Lung (tissue), 11 donors: ENCODE measurements at regions not wholly inside any gene's neighbourhood (a gene's known extent, or its start where the extent isn't known, plus 50 kb on each side); places are given as distances from the start of the nearest gene placed in this dataset.

Source experiments
- ATAC-seq: fragments of 200-7000 bp; cut with Tn5 transposase; one replicate; pipeline ENCODE4 v1.9.1; 2020; ENCODE audit warnings: moderate number of reproducible peaks; ENCODE audit not compliant: insufficient read depth, low FRiP score
- DNase-seq, 3 donors: peaks; one replicate each; pipeline ENCODE4 v3.0.0-alpha.2; 2013 to 2017
- H3K27ac ChIP-seq, 2 donors: one replicate each; pipeline ENCODE4 v1.5.1; 2013; ENCODE audit warnings: mild to moderate bottlenecking in 2 of 2, moderate library complexity in 2 of 2, control low read depth in 1 of 2, inconsistent platforms in 1 of 2, low read depth in 1 of 2, low read length in 1 of 2
- H3K27me3 ChIP-seq, 3 donors: one replicate each; pipeline ENCODE4 v1.5.1; 2013; ENCODE audit warnings: low read length in 2 of 3; ENCODE audit not compliant: control insufficient read depth in 3 of 3, insufficient read depth in 3 of 3
- H3K36me3 ChIP-seq, 4 donors: one replicate each; pipeline ENCODE4 v1.5.1; 2013; ENCODE audit warnings: low read length in 4 of 4, mild to moderate bottlenecking in 1 of 4, moderate library complexity in 1 of 4; ENCODE audit not compliant: control insufficient read depth in 4 of 4, insufficient read depth in 4 of 4
- H3K4me1 ChIP-seq, 5 donors: one replicate each; pipeline ENCODE4 v1.5.1; 2013; ENCODE audit warnings: low read length in 5 of 5, mild to moderate bottlenecking in 2 of 5, moderate library complexity in 1 of 5; ENCODE audit not compliant: control insufficient read depth in 5 of 5, insufficient read depth in 5 of 5
- H3K4me3 ChIP-seq: one replicate; pipeline ENCODE4 v1.5.1; 2013; ENCODE audit warnings: mild to moderate bottlenecking, control low read depth, moderate library complexity
- H3K9ac ChIP-seq, 2 donors: one replicate each; pipeline ENCODE4 v1.5.1; 2013; ENCODE audit warnings: low read length in 2 of 2, control low read depth in 1 of 2; ENCODE audit not compliant: insufficient read depth in 1 of 2
- H3K9me3 ChIP-seq, 4 donors: one replicate each; pipeline ENCODE4 v1.5.1; 2013; ENCODE audit warnings: low read length in 3 of 4, mild to moderate bottlenecking in 1 of 4, moderate library complexity in 1 of 4; ENCODE audit not compliant: control insufficient read depth in 4 of 4, insufficient read depth in 3 of 4
- CTCF ChIP-seq: IDR thresholded peaks from 2 replicates; pipeline ENCODE4 v1.5.1; 2012; ENCODE audit warnings: mild to moderate bottlenecking; ENCODE audit errors: control extremely low read depth, extremely low read depth
- WGBS, 2 donors: extraction: QIAGEN DNeasy Blood & Tissue Kit; methylation state at CpG; one replicate each; pipeline ENCODE4 v1.1.7; 2013; 5-methylcytosine and 5-hydroxymethylcytosine counted together
- donor health status: control.
- donor health status: control.
- donor health status: Bipolar disorder and iron deficiency.
- donor health status: healthy.
- donor health status: DM: yes; HTN: yes; CAD: no.

GRCh38 chr1:191564275-191564674 lies 594.0 kb upstream of the RGS18 start:
- Histone ChIP-seq H3K36me3 (no peaks in the 10 kb centered on the region), H3K9ac (no peak overlapping the region), H3K27me3 (no peaks in the 10 kb centered on the region), H3K4me1 (no peaks in the 10 kb centered on the region), H3K9me3 (no peaks in the 10 kb centered on the region), H3K27ac (no peak overlapping the region), H3K4me3 (no peak overlapping the region)
- whole genome bisulfite sequencing, 2 donors = 82 to 93% methylated on average over 2 of the region's 2 CpGs
- TF ChIP-seq CTCF = no peak
- ATAC-seq (no peak), DNase-seq (no peak)

DNA sequence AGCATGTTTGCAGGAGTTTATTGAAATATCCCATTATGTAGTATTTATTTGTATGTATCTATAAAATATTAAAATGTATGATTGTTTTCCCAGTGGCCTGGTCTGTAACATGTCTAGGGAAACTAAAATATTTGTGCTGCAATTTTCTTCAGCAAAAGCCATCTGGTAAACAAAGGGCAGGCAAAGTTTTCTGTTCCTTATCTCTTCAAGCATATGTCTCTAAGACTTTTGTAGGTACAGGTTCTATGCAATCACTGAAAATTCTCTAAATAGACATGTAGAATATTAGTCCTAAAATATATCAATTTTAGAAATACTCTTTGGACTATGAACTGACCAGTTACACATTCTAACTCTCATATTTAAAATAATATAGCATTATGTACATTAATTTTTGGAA lies 585.8 kb upstream of the RGS18 start:
- no peaks in the 10 kb centered on the region for H3K4me1 ChIP-seq
- H3K4me3 ChIP-seq = no peak overlapping the region
- no peak overlapping the region for H3K27ac ChIP-seq
- ATAC-seq = no peak
- TF ChIP-seq CTCF = no peak
- no peaks in the 10 kb centered on the region for H3K36me3 ChIP-seq
- H3K9ac ChIP-seq = no peak overlapping the region
- no peaks in the 10 kb centered on the region for H3K27me3 ChIP-seq
- no peaks in the 10 kb centered on the region for H3K9me3 ChIP-seq
- DNase-seq = no peak

- H3K4me1 ChIP-seq = no peaks in the 10 kb centered on the region
- no peak overlapping the region for H3K9ac ChIP-seq
- ATAC-seq (no peak), DNase-seq (no peak)
- H3K9me3 ChIP-seq = peaks cover 0 to 3% (median 0%) of the 10 kb centered on the region in 4 donors
- no peaks in the 10 kb centered on the region for H3K27me3 ChIP-seq
- TF ChIP-seq CTCF = no peak
- 80 to 88% methylated on average over 3 of the region's 3 CpGs for WGBS, 2 donors
- H3K27ac ChIP-seq = no peak overlapping the region
- no peaks in the 10 kb centered on the region for H3K36me3 ChIP-seq
- H3K4me3 ChIP-seq = no peak overlapping the region
Observed at GRCh38 chr1:191575180-191575579, 583.1 kb upstream of the RGS18 start.

GRCh38 chr1:191575746-191576145 lies 582.5 kb upstream of the RGS18 start:
- Histone ChIP-seq H3K36me3 (no peaks in the 10 kb centered on the region), H3K9me3 (peaks cover 0 to 3% (median 0%) of the 10 kb centered on the region in 4 donors), H3K9ac (no peak overlapping the region), H3K27me3 (no peaks in the 10 kb centered on the region), H3K27ac (no peak overlapping the region), H3K4me3 (no peak overlapping the region), H3K4me1 (no peaks in the 10 kb centered on the region)
- whole genome bisulfite sequencing, 2 donors = 78 to 86% methylated on average over 3 of the region's 3 CpGs
- DNase-seq (no peak), ATAC-seq (no peak)
- no peak for TF ChIP-seq CTCF
